ENCODE measurements at regions not wholly inside any gene's neighbourhood (a gene's known extent, or its start where the extent isn't known, plus 50 kb on each side); places are given as distances from the start of the nearest gene placed in this dataset.
A peak's percentile ranks its signal among the peaks of the same experiment; 100 is the strongest.

- no peak for TF ChIP-seq TARDBP (IDR thresholded peaks at IDR 0.05; ENCODE audit: borderline replicate concordance)
- peak; percentile 64 to 77 (median 66); a peak in 5 of 6 replicates for TF ChIP-seq CTCF (IDR thresholded peaks at IDR 0.05 in 2 of 3, conservative IDR thresholded peaks at IDR 0.05 in 1 of 3; ENCODE audit: control insufficient read depth in 2 of 3, extremely low read depth in 1 of 3, insufficient read depth in 1 of 3, low read depth in 3 of 3, low read length in 3 of 3)
- no peak for TF ChIP-seq BMI1 (IDR thresholded peaks at IDR 0.05; ENCODE audit: borderline replicate concordance)
Measured at GRCh38 chr6:88238065-88238464, 71.9 kb upstream of the CNR1 start (continued).

GRCh38 chr6:88236612-88237360 is 70.6 kb upstream of the CNR1 start:
- no peak overlapping the region for H3K9ac ChIP-seq (ENCODE audit: control insufficient read depth, insufficient read depth, low read length)
- H3K27ac ChIP-seq (ENCODE audit: control insufficient read depth, insufficient read depth), result no peak overlapping the region
- TF ChIP-seq NBN (IDR thresholded peaks at IDR 0.05), result no peak
- TF ChIP-seq JUND (IDR thresholded peaks at IDR 0.05; ENCODE audit: low read depth, low read length), result no peak
- no peak for TF ChIP-seq HCFC1 (IDR thresholded peaks at IDR 0.05; ENCODE audit: low read length)
- no peak for TF ChIP-seq YBX1 (IDR thresholded peaks at IDR 0.05)
- no peak for TF ChIP-seq SIX5 (IDR thresholded peaks at IDR 0.05; ENCODE audit: low read depth, low read length, severe bottlenecking)
- TF ChIP-seq HSF1 (IDR thresholded peaks at IDR 0.05; ENCODE audit: low read depth, low read length), result no peak
- no peak for TF ChIP-seq WRNIP1 (IDR thresholded peaks at IDR 0.05; ENCODE audit: borderline replicate concordance, low read depth, low read length)
- TF ChIP-seq DPF2 (IDR thresholded peaks at IDR 0.05), result no peak
- TF ChIP-seq SRF (IDR thresholded peaks at IDR 0.05; ENCODE audit: low read depth in 2 of 2, low read length in 2 of 2), result no peak
- no peak for TF ChIP-seq ZNF687 (IDR thresholded peaks at IDR 0.05)
- no peak for TF ChIP-seq MTA3 (IDR thresholded peaks at IDR 0.05; ENCODE audit: borderline replicate concordance, low read length)
- no peak for TF ChIP-seq ZNF274 (IDR thresholded peaks at IDR 0.05; ENCODE audit: insufficient read depth, insufficient read length)
- ChIA-PET CTCF (interaction anchor here (0.7 to 3.5 kb wide), 16 partner anchors 12 to 1097 kb away, joined by 3 to 45 read pairs (median 8); no protein-coding TSS in a partner anchor), POLR2A (no interaction called here), SMC1A (ENCODE audit: uncharacterized antibody, unreplicated experiment) (interaction anchor here (0.5 to 3.5 kb wide), 15 partner anchors 9 to 633 kb away, joined by 3 to 39 read pairs (median 4); no protein-coding TSS in a partner anchor), RAD21 (ENCODE audit: unreplicated experiment) (interaction anchor here (1.0 to 3.4 kb wide), 9 partner anchors 56 to 844 kb away, joined by 3 to 24 read pairs (median 6); no protein-coding TSS in a partner anchor)
- H3K27me3 ChIP-seq (replicated peaks in 1 of 2; ENCODE audit: control insufficient read depth in 2 of 2, insufficient read depth in 2 of 2, low read length in 1 of 2), result no peaks in the 10 kb centered on the region
- intact Hi-C loops (cut with micrococcal nuclease; ENCODE audit: unreplicated experiment), result loop anchor here (5.0 kb wide), 1 partner anchor 256 kb away; no protein-coding TSS in a partner anchor
- H2AFZ ChIP-seq (ENCODE audit: control insufficient read depth, low read depth, low read length), result no peak overlapping the region
- H3K36me3 ChIP-seq (ENCODE audit: control insufficient read depth in 2 of 2, insufficient read depth in 2 of 2, low read length in 1 of 2), result no peaks in the 10 kb centered on the region
- H3K4me3 ChIP-seq, result no peak overlapping the region
- H3K4me1 ChIP-seq (ENCODE audit: control insufficient read depth, insufficient read depth, low read length), result peaks cover 3% of the 10 kb centered on the region; the same call in 1 of the 2 replicates
- no peaks in the 10 kb centered on the region for H3K9me3 ChIP-seq (replicated peaks; ENCODE audit: control insufficient read depth, insufficient read depth, low read length)
- DNase-seq (ENCODE audit: low read depth, low spot score) (no peak), ATAC-seq (no peak), FAIRE-seq (peak; percentile 27)
- in situ Hi-C loops (cut with MboI), result loop anchor here (5.0 to 10.0 kb wide), 2 partner anchors 304 to 402 kb away; no protein-coding TSS in a partner anchor
- H4K20me1 ChIP-seq (ENCODE audit: control insufficient read depth, insufficient read depth), result no peaks in the 10 kb centered on the region
- WGBS (ENCODE audit: insufficient coverage, insufficient replicate concordance, low lambda C conversion rate, missing lambda C conversion rate), result 28% methylated on average over 7 of the region's 7 CpGs
- H3K4me2 ChIP-seq (ENCODE audit: control insufficient read depth, insufficient read depth), result no peak overlapping the region
- H3K79me2 ChIP-seq (ENCODE audit: control insufficient read depth, insufficient read depth, low read length), result no peaks in the 10 kb centered on the region
- no TSS peak for BruUV-seq (replicated peaks)
